ENCODE measurements at regions not wholly inside any gene's neighbourhood (a gene's known extent, or its start where the extent isn't known, plus 50 kb on each side); places are given as distances from the start of the nearest gene placed in this dataset.
A peak's percentile ranks its signal among the peaks of the same experiment; 100 is the strongest.
"Not testable (repeated sequence)": the region's sequence is repeated elsewhere in the genome, so short reads cannot be mapped to it uniquely, and the experiment has no call there.

DNA sequence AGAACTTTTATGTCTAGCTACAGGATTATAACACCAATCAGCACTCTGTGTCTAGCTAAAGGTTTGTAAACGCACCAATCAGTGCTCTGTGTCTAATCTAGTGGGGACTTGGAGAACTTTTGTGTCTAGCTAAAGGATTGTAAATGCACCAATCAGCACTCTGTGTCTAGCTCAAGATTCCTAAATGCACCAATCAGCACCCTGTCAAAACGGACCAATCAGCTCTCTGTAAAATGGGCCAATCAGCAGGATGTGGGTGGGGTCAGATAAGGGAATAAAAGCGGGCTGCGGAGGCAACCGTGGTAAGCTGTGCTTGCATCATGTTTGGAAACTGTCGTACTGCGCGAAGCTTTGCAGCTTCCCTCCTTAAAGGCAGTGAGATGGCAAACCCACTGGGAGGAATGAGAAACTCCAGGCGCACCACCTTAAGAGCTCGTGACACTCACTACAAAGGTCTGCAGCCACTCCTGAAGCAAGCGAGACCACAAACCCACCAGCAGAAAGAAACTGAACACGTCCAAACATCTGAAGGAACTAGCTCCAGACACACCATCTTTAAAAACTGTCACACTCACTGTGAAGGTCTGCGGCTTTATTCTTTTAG lies 112.1 kb upstream of the DUSP22 start:
- DNase-seq (ENCODE audit: low read depth): not testable (repeated sequence)

- DNase-seq (ENCODE audit: low read depth): no peak
These were observed 111.1 kb upstream of the DUSP22 start for GRCh38 chr6:181049-181654.

DNA sequence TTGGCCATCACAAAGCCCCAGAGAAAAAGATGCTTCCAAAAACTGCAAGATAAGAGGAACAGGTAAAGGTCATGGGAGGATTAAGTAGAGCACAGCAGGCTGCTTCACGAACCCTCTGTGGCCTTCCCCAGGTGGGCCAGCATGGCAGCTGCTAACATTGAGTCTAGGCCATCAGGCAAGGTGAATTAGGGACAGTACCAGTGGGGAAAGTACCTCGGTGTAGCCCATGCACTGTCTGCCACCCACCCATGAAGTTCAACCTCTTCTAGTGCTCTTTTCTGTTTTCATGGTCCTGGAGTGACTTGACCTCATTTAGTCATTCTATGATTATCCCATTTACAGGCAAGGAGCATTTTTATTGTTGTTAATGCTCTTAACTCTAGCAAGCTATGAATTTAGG lies 108.6 kb upstream of the DUSP22 start:
- no peak for DNase-seq (ENCODE audit: low read depth)

GRCh38 chr6:184161-184700 lies 108.1 kb upstream of the DUSP22 start:
- DNase-seq (ENCODE audit: low read depth): no peak

GRCh38 chr6:186340-186965 lies 105.8 kb upstream of the DUSP22 start:
- DNase-seq (ENCODE audit: low read depth): peak; percentile 5

DNA sequence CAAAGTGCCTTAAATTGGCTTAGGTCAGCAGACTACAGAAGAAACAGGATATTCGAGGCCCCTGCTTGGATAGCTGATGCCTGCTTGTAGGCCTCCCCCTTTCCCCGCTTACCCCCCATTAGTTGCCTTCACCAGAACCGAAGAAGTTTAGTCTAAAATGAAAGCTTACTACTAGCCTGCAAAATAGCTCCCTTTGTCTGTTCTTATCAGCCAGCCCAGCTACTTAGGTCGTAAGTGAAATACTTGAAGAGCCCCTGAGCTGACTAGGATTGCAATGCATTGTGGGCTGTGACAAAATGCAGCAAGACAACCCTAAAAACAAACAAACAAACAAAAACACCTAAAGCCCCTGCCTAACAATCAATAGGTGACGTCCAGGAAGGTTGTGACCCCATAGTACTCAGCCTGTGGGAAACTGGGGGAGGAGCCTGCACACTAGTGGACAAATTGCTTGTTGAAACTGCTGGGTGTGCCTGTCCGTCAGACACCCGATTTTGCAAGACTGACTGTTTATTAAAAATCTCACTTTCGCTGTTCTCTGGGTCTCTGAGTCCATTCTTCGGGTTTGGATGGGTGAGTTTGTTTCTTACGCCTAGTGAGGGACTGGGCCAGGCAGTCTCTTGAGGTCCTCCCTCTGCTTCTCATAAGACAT lies 105.0 kb upstream of the DUSP22 start:
- no peak for DNase-seq (ENCODE audit: low read depth)

- peak; percentile 87 for DNase-seq (ENCODE audit: low read depth)
These were observed 103.2 kb upstream of the DUSP22 start for GRCh38 chr6:188821-189655.

- DNase-seq (ENCODE audit: low read depth): no peak
These were observed 102.6 kb upstream of the DUSP22 start for GRCh38 chr6:189676-190075.

GRCh38 chr6:190596-191395 lies 101.5 kb upstream of the DUSP22 start:
- DNase-seq (ENCODE audit: low read depth): no peak

GRCh38 chr6:191487-192312 lies 100.6 kb upstream of the DUSP22 start:
- DNase-seq (ENCODE audit: low read depth): no peak

- DNase-seq (ENCODE audit: low read depth): no peak
These were observed 100.0 kb upstream of the DUSP22 start for GRCh38 chr6:192313-192664.

DNA sequence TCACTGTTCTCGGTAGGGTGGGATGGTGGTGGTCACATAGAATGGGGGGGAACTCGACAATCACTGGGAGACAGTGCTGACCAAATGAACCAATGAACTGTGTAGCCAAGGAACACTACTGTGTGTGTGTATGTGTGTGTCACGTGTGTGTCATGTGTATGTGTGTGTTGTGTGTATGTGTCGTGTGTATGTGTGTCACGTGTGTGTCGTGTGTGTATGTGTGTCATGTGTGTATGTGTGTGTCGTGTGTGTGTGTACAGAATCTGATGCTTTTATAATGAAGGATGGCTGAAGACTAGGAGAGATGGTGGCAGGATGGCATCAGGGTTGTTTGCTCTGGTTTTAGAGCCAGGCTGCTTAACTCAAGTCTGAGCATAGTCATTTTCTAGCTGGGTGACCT lies 99.1 kb upstream of the DUSP22 start:
- DNase-seq (ENCODE audit: low read depth): no peak

DNA sequence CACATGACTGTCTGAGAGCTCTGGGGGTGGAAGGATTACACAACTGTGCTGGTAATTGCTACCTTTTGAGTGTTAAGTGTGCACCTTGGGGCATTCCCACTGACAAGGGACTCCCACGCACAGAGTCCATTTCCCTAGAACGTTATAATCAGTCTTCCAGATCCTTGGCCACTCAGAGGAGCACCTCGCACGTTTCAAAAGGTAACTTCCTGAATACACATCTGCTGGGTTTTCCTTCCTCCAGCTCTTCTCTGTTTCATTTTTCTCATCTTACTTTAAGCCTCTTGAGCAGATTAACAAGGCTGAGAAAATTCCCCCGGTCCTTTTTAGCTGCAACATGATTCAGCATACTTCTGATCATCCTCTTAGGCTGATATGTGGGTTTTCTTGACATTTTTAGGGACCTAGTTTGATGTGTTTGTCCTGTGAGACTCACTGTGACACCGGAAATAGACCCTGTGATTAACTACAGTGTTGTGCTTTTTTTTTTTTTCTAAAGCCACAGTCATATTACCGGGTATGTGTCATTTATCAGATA lies 98.4 kb upstream of the DUSP22 start:
- DNase-seq (ENCODE audit: low read depth): no peak

DNA sequence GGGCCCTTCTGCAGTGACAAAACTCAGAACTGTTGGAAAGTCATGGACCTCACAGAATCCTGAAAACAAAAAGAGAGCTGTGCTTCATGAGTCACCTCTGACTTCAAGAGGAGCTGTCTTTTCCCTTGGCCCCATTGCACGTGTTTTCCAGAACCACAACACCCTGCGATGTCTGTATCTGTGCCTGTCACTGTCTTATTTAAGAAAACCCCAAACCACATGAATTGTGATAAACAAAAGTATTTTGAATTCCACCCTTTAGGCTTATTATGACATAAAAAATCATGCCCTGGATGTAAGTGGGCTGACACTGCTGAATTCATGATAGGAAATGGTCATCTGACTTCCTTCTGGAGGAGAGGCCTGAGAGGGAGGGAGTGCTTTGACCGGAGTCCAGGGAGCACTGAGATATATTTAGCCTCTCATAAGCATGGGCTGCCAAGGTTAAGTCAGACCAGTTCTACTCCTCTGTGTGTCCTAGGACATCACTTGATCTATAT lies 96.4 kb upstream of the DUSP22 start:
- DNase-seq (ENCODE audit: low read depth): peak; percentile 29

DNA sequence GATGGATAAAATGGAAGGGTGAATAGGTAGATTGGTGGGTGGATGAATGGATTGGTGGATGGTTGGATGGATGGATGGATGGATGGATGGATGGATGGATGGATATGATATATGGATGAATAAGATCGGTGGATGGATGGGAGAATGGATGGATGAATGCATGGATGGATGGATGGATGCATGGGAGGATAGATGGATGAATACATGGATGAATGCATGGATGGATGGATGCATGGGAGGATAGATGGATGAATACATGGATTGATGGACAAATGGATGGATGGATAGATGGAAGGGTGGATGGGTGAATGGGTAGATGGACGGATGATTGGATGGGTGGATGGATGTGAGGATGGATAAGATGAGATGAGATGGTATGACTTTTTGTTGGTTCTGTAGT lies 95.7 kb upstream of the DUSP22 start:
- no peak for DNase-seq (ENCODE audit: low read depth)

DNA sequence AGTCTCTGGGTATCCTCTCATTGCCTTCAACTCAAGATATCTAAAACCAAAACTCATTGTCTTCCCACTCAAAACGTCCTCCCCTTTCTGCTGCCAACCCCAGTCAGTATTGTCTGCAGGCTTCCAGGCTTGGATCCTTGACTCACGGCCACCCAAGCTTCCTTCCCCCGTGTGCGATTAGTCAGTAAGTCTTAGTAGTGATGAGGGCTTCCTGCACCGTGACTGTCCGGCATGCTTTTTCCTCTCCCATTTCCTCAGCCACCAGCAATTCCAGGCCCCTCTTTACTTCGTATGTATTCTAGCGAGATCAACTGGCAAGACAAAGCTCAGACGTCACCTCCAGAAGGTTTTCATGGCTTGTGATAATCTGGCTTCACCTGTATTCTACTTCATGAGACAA lies 88.6 kb upstream of the DUSP22 start:
- no peak for DNase-seq (ENCODE audit: low read depth)

DNA sequence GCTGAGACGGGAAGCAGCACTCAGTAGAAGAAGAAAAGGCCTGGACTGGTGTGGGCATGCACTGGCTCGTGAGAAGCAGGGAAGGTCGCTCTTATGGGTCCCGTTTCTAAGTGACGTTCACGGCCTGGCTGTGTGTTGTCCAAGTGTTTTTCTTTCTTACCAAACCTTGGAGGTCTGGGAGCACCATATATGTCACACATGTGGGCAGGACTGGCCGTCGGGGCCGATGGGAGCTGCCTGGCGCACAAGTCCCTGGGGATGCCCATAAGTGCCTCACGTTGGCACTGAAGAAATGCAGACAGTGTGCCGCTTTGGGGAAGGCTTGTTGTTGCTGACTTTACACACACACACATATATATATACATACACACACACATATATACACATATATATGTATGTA lies 86.0 kb upstream of the DUSP22 start:
- no peak for DNase-seq (ENCODE audit: low read depth)

DNA sequence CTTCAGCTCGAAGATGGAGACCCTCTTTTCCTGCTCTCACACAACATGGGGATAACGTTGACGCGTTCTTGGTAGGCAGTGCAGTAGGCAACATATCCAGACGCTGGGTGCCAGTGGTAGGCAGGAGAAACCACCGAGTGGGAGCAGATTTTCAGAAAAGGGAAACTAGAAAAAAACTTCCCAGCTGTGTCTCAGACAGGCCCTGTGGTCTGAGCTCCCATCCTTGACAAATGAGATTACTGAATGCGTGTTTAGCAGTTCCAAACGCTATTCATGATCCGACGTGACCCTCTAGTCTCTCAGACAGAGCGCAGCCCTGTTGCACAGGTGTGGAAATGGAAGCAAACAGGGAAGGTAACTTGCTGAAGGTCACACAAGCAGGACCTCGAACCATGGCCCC lies 83.9 kb upstream of the DUSP22 start:
- DNase-seq (ENCODE audit: low read depth): no peak

DNA sequence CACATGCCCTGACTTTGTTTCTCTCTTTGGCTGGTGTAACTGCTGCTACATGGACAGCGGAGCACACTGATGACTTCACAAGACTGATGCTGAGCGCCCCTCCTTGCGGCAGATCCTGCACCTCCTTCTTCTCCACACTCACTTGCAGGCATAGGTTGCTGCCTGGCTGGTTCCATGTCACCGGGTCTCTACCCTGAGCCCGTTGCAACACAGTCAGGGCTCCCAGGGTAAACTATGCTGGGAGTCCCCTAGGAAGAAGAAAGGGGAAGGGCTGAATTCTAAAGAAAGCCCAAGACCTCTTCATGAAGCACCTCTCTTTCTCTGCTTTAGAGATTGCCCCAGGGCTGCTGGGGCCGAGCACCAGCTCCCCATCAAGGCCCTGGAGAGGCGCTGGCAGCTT lies 83.3 kb upstream of the DUSP22 start:
- DNase-seq (ENCODE audit: low read depth): no peak
